B cell (primary cell): ENCODE measurements at regions not wholly inside any gene's neighbourhood (a gene's known extent, or its start where the extent isn't known, plus 50 kb on each side); places are given as distances from the start of the nearest gene placed in this dataset.

Experiments
- ATAC-seq: fragments of 200-7000 bp; cut with Tn5 transposase; one replicate; pipeline ENCODE4 v1.10.0; 2021; ENCODE audit warnings: low read depth, mild to moderate bottlenecking, moderate number of reproducible peaks, moderate library complexity
- CTCF ChIA-PET: fragments of 350-600 bp; sonication (Branson Sonifier 250); formaldehyde crosslinking; loops from one replicate; lab custom pipeline; 2021; ENCODE audit warnings: antibody characterized with exemption, inconsistent platforms; lab: Charles Lee
- POLR2A ChIA-PET: fragments of 350-600 bp; sonication (Branson Sonifier 250); formaldehyde crosslinking; loops from one replicate; lab custom pipeline; 2021; ENCODE audit warnings: antibody characterized with exemption; lab: Charles Lee
- DNase-seq: peaks from one replicate; pipeline ENCODE4 v3.0.0; 2013
- H2AFZ ChIP-seq: 2 replicates; pipeline ENCODE4 v1.6.1; 2012; ENCODE audit warnings: mild to moderate bottlenecking, low read depth, low read length; ENCODE audit not compliant: insufficient read depth, poor library complexity, severe bottlenecking
- H3K27ac ChIP-seq, 2 donors: 1 replicate in 1 of 2; 2 replicates in 1 of 2; pipeline ENCODE4 v1.5.1; 2012 to 2013; ENCODE audit warnings: low read length in 2 of 2, mild to moderate bottlenecking in 2 of 2, moderate library complexity in 1 of 2
- H3K27me3 ChIP-seq, 4 experiments: fragments of 200-600 bp in 1 of 4; sonication (generic) in 1 of 4; replicated peaks in 1 of 4; 1 replicate in 2 of 4; 2 replicates in 2 of 4; pipeline versions ENCODE4 v1.6.1 to v1.7.0; 2013 to 2016; ENCODE audit warnings: low read length in 3 of 4, mild to moderate bottlenecking in 2 of 4, mixed read lengths in 1 of 4, moderate library complexity in 1 of 4; ENCODE audit not compliant: insufficient read depth in 4 of 4, control insufficient read depth in 3 of 4; ENCODE audit errors: control extremely low read depth in 1 of 4
- H3K36me3 ChIP-seq, 2 experiments: replicated peaks in 1 of 2; 1 replicate in 1 of 2; 2 replicates in 1 of 2; pipeline versions ENCODE4 v1.6.1 to v1.7.1; 2013; ENCODE audit warnings: low read length in 1 of 2; ENCODE audit not compliant: insufficient read depth in 2 of 2, control insufficient read depth in 1 of 2; ENCODE audit errors: control extremely low read depth in 1 of 2, extremely low read depth in 1 of 2
- H3K4me1 ChIP-seq, 2 donors: fragments of 200-600 bp in 1 of 2; sonication (generic) in 1 of 2; 1 replicate in 1 of 2; 2 replicates in 1 of 2; pipeline versions ENCODE4 v1.5.1 to v1.6.1; 2013 to 2017; ENCODE audit warnings: low read length in 2 of 2; ENCODE audit not compliant: control insufficient read depth in 2 of 2, insufficient read depth in 2 of 2
- H3K4me2 ChIP-seq: replicated peaks from 2 replicates; pipeline ENCODE3; 2012; ENCODE audit warnings: mild to moderate bottlenecking, low read depth, low read length; ENCODE audit not compliant: poor library complexity, severe bottlenecking
- H3K4me3 ChIP-seq, 5 experiments: fragments of 200-600 bp in 1 of 5; sonication (generic) in 1 of 5; 1 replicate in 3 of 5; 2 replicates in 2 of 5; pipeline versions ENCODE4 v1.5.1 to v1.7.0; 2011 to 2016; ENCODE audit warnings: low read length in 4 of 5, mild to moderate bottlenecking in 4 of 5, low read depth in 2 of 5, control low read depth in 1 of 5, moderate library complexity in 1 of 5; ENCODE audit not compliant: insufficient read depth in 1 of 5; ENCODE audit errors: control extremely low read depth in 1 of 5, extremely low read depth in 1 of 5
- H3K79me2 ChIP-seq: fragments of 200-600 bp; sonication (generic); one replicate; pipeline ENCODE4 v1.6.0; 2016; ENCODE audit warnings: low read length; ENCODE audit not compliant: control insufficient read depth, insufficient read depth
- H3K9ac ChIP-seq: fragments of 200-600 bp; sonication (generic); 2 replicates; pipeline ENCODE4 v1.6.1; 2017; ENCODE audit warnings: mild to moderate bottlenecking, low read length, moderate library complexity
- H3K9me3 ChIP-seq, 3 donors: one replicate each; pipeline versions ENCODE4 v1.6.1 to v1.7.1; 2013; ENCODE audit warnings: low read length in 2 of 3; ENCODE audit not compliant: control insufficient read depth in 2 of 3, insufficient read depth in 1 of 3; ENCODE audit errors: control extremely low read depth in 1 of 3
- H4K20me1 ChIP-seq: 2 replicates; pipeline ENCODE4 v1.6.0; 2012; ENCODE audit warnings: mild to moderate bottlenecking, low read length; ENCODE audit not compliant: insufficient read depth, control insufficient read depth, poor library complexity, severe bottlenecking
- H3K27ac Mint-ChIP-seq: one replicate; pipeline ENCODE4 v1.8.0; 2021; ENCODE audit warnings: mixed read lengths
- H3K27me3 Mint-ChIP-seq: one replicate; pipeline ENCODE4 v1.8.0; 2021; ENCODE audit warnings: mixed read lengths
- H3K4me1 Mint-ChIP-seq: one replicate; pipeline ENCODE4 v1.8.0; 2021; ENCODE audit warnings: mixed read lengths
- H3K4me3 Mint-ChIP-seq: one replicate; pipeline ENCODE4 v1.8.0; 2021; ENCODE audit warnings: mixed read lengths
- H3K9me3 Mint-ChIP-seq: one replicate; pipeline ENCODE4 v1.8.0; 2022; ENCODE audit warnings: mixed read lengths; ENCODE audit not compliant: insufficient read depth
- EZH2 ChIP-seq: IDR thresholded peaks from 2 replicates; pipeline ENCODE4 v1.6.1; 2012; ENCODE audit warnings: borderline replicate concordance, low read depth, mild to moderate bottlenecking, moderate library complexity, low read length; ENCODE audit not compliant: insufficient read depth, poor library complexity, severe bottlenecking
- WGBS: methylation state at CpG from one replicate; pipeline ENCODE4 v1.1.5; 2013; ENCODE audit warnings: missing lambda C conversion rate; ENCODE audit not compliant: insufficient coverage; 5-methylcytosine and 5-hydroxymethylcytosine counted together
- intact Hi-C: fragments of 100-400 bp; cut with micrococcal nuclease; formaldehyde crosslinking; loops from one replicate; pipeline ENCODE4 v1.10.0; 2022
- TF ChIP-seq, protein P1 (sequence below): fragments of 200-600 bp; IDR thresholded peaks from one replicate; pipeline ENCODE4 v1.8.0; 2022; ENCODE audit warnings: antibody characterized with exemption, mild to moderate bottlenecking

DNA sequence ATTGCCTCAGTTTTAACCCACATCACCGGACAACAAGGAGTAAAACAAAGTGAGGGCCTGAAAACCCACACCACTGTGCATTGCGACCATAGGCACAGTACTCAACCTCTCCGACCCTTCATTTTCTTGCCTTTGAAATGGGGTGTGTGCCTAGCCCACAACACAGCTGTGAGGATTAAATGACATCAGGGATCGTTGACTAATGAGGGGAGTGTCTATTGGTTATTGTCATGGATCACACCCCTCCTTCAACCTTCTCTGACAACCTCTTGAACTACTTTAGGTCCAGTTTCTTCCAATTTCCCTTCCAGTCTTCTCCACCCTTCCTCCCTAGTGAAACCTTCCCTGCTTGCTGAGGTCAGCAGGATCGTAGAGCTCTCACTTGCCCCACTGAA is 89.5 kb downstream of the HES1 start:
- H3K27ac Mint-ChIP-seq, result no peak overlapping the region
- Histone ChIP-seq H3K79me2 (no peaks in the 10 kb centered on the region), H3K27me3 (peaks cover 0 to 20% (median 8%) of the 10 kb centered on the region in 4 experiments), H2AFZ (no peak overlapping the region), H3K9ac (no peak overlapping the region), H3K27ac (no peak overlapping the region), H3K4me3 (no peak overlapping the region), H3K4me1 (peaks cover 3 to 6% of the 10 kb centered on the region in 2 donors), H4K20me1 (no peaks in the 10 kb centered on the region), H3K9me3 (peaks cover 0 to 4% (median 0%) of the 10 kb centered on the region in 3 donors), H3K36me3 (no peaks in the 10 kb centered on the region), H3K4me2 (no peak overlapping the region)
- H3K4me3 Mint-ChIP-seq, result no peak overlapping the region
- POLR2A ChIA-PET, result no interaction called here
- intact Hi-C loops, result no loop called here
- DNase-seq (no peak), ATAC-seq (no peak)
- no peaks in the 10 kb centered on the region for H3K9me3 Mint-ChIP-seq
- WGBS, result 88% methylated on average over 2 of the region's 5 CpGs
- H3K27me3 Mint-ChIP-seq, result peaks cover 45% of the 10 kb centered on the region
- peaks cover 7% of the 10 kb centered on the region for H3K4me1 Mint-ChIP-seq
- TF ChIP-seq, protein P1, sequence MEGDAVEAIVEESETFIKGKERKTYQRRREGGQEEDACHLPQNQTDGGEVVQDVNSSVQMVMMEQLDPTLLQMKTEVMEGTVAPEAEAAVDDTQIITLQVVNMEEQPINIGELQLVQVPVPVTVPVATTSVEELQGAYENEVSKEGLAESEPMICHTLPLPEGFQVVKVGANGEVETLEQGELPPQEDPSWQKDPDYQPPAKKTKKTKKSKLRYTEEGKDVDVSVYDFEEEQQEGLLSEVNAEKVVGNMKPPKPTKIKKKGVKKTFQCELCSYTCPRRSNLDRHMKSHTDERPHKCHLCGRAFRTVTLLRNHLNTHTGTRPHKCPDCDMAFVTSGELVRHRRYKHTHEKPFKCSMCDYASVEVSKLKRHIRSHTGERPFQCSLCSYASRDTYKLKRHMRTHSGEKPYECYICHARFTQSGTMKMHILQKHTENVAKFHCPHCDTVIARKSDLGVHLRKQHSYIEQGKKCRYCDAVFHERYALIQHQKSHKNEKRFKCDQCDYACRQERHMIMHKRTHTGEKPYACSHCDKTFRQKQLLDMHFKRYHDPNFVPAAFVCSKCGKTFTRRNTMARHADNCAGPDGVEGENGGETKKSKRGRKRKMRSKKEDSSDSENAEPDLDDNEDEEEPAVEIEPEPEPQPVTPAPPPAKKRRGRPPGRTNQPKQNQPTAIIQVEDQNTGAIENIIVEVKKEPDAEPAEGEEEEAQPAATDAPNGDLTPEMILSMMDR, result no peak
- TF ChIP-seq EZH2, result no peak
- CTCF ChIA-PET, result no interaction called here

DNA sequence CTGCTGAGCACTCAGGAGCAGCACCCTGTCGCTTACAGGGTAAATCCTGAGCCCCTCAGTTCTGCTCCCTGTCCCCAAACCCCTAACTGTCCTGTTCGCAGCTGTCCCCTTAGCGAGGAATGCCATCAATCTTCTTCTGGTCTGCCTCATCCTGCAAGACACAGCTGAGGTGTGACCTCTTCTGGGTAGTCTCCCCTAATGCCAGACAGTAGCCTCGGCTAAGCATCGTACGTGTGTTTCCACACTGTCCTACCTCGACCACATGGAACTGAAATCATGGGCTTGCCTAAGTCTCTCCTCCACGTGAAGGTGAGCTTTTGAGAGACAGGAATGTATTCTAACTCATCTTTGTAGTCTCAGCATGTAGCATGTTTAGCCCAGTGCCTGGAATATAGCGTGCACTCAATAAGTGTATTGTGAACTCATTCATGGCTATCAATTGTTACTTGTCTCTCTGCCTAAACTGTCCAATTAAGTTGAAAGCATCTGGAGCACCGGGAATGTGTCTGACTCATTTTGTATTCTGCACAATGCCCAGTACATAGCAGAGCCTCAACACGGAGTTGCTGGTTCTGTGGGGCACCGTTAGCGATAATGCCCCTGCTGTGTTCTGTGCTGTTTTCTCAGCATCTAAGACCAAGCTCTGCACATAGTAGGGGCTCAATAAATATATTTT is 90.2 kb downstream of the HES1 start:
- Histone ChIP-seq H3K27me3 (peaks cover 0 to 20% (median 8%) of the 10 kb centered on the region in 4 experiments), H3K4me3 (no peak overlapping the region), H3K9ac (no peak overlapping the region), H3K27ac (no peak overlapping the region), H3K9me3 (peaks cover 0 to 4% (median 0%) of the 10 kb centered on the region in 3 donors), H2AFZ (no peak overlapping the region), H3K4me2 (no peak overlapping the region), H3K79me2 (no peaks in the 10 kb centered on the region), H3K4me1 (peaks cover 3 to 6% of the 10 kb centered on the region in 2 donors), H3K36me3 (no peaks in the 10 kb centered on the region), H4K20me1 (no peaks in the 10 kb centered on the region)
- Mint-ChIP-seq H3K4me3 (no peak overlapping the region), H3K9me3 (no peaks in the 10 kb centered on the region), H3K27me3 (peaks cover 43% of the 10 kb centered on the region), H3K27ac (no peak overlapping the region), H3K4me1 (peaks cover 7% of the 10 kb centered on the region)
- 91% methylated on average over 13 of the region's 13 CpGs for WGBS
- ChIA-PET CTCF (no interaction called here), POLR2A (no interaction called here)
- no peak for ATAC-seq
- TF ChIP-seq EZH2, result no peak
- TF ChIP-seq, protein P1, result no peak
- DNase-seq, result no peak
- intact Hi-C loops, result no loop called here
